Head of caudate nucleus (tissue), 42 donors: ENCODE measurements at regions not wholly inside any gene's neighbourhood (a gene's known extent, or its start where the extent isn't known, plus 50 kb on each side); places are given as distances from the start of the nearest gene placed in this dataset.
A peak's percentile ranks its signal among the peaks of the same experiment; 100 is the strongest.
"Not testable (repeated sequence)": the region's sequence is repeated elsewhere in the genome, so short reads cannot be mapped to it uniquely, and the experiment has no call there.

Experiments used
- DNase-seq, 42 donors: peaks; one replicate each; pipeline versions ENCODE4 v3.0.0 to v3.0.0-alpha.2; 2020 to 2021; ENCODE audit warnings: mixed read lengths in 7 of 42
- intact Hi-C: fragments of 100-400 bp; cut with DNase I; formaldehyde crosslinking; loops from one replicate; pipeline ENCODE4 v1.15.0; 2022

DNA sequence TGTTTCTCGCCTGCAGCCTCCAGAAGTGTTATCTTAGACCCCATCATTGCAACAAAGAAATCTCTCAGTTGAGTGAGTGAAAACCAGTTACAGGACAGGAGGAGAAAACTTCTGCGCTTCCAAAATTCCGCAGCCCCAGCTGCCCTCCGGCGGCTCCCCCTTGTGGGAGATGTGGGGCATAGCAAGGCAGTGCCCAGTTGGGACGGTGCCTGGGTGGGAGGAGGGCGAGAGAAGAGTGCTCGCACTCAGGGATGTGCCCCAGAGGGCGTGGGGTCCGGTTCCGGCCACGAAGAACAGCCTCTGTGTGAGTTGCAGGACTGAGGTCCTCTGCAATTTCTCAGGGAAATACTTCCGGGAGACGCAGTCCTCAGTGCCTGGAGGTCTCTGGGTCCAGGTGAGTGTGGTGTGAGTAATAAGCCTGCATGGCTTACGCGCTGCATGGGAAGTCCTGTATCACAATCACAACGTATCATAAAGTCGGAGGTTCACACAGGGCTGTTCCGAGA is 87.0 kb upstream of the BLID start:
- peak; percentile 44 to 93 (median 81) for DNase-seq
- intact Hi-C loops, result loop anchor here (2.0 to 5.0 kb wide), 2 partner anchors 96 to 546 kb away; no protein-coding TSS in a partner anchor

DNA sequence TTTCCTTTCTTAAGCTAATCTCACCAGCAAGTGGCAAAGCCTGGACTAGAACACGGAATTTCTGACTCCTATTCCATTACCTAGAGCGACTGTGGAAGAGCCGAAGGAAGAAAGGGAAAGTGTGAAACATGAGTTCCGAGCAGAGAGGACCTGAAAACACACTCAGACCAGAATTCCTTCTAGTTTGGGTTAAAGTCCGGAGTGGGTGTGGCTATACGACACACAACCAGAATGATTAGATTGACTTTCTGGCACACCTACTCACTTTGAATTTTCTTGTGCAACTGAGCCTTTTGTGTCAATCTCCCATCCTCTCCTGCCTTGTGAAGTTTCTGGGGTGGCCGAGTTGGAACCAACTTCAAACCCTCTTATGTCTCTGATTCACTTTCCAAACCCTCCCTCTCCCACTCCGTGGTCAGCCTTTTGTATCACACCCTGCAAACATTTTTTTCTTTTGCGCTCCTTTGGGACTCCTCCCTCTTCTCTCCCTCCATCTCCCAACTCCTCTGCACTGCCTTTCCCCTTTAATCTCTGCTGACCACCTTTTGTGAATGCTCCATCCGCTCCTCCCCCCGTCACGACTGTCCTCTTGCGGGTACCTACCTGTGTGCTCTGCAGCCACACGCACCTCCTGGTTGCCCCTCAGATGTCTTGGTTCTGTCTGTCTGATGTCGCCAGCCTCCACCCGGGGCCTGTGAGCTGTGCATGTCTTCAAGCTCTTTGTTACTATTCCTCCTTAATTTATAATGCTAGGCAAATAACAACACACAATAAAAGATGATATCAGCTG is 86.3 kb upstream of the BLID start:
- DNase-seq, result peak in 6 of 42 donors; percentile 16 to 52 (median 36)
- intact Hi-C loops, result loop anchor here (2.0 to 5.0 kb wide), 2 partner anchors 96 to 545 kb away; no protein-coding TSS in a partner anchor

DNA sequence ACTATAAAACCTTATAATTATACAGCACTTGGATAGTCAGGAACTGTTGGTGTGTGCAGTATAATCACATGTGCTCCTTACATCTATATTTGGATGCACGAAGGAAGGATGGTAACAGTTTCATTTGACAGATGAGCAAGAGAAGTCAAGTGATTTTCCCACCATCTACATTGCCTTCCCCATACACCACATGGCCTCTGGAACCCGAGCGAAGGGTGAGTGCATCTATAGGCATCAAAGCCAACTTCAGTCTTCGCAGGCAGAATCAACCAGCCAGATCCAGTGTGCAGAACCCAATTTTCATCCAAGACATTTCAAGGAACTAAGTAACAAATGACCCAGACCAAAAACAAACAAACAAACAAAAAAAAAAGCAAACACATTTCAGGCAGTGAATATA is 85.1 kb upstream of the BLID start:
- intact Hi-C loops, result loop anchor here (5.0 kb wide), 1 partner anchor 544 kb away; no protein-coding TSS in a partner anchor

DNA sequence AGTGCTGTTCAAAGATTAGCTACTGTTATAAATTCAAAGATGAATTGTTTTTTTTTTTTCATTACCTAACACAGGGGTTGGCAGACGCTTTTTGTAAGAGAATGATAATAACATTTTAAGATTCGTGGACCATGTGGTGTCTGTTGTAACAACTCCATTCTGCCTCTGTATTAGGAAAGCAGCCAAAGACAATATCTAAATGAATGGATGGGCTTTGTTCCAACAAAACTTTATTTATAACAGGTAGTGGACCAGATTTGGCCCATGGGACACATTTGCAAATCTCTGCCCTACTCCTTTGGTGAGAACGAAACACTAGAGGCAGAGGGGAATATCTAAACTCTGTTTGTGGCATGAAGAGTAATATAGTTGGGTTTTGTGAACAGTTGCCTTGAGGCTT is 83.6 kb upstream of the BLID start:
- intact Hi-C loops, result loop anchor here (5.0 kb wide), 1 partner anchor 542 kb away; no protein-coding TSS in a partner anchor
- no peak for DNase-seq

More for the DNA sequence above, 85.1 kb upstream of the BLID start:
- DNase-seq, result no peak

DNA sequence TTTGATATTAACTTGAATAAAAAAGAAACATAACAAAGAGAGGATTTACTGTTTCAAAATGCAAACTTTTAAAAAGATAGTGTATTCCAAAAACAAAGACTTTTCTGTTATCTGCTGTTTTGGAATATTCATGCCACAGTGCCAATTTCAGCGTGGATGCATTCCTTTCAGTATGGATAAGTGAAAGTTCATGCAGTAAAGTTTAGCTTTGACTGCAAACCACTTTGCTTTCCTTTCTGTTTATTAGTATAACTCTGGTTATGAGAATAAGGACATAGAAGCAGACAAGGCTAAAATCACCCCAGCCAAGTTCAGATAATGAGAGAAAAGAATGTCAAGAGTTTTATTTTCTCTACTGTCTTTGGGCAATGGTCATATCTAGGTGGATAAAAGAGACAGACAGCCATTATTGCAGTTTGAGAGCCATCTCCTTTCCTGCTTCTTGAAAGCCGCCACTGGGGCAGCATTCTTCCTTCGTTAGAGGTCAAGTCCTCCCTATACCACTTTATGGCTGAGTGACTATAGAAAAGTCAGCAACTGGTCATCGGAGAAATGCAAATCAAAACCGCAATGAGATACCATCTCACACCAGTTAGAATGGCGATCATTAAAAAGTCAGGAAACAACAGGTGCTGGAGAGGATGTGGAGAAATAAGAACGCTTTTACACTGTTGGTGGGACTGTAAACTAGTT is 82.4 kb upstream of the BLID start:
- no peak for DNase-seq
- intact Hi-C loops, result no loop called here

DNA sequence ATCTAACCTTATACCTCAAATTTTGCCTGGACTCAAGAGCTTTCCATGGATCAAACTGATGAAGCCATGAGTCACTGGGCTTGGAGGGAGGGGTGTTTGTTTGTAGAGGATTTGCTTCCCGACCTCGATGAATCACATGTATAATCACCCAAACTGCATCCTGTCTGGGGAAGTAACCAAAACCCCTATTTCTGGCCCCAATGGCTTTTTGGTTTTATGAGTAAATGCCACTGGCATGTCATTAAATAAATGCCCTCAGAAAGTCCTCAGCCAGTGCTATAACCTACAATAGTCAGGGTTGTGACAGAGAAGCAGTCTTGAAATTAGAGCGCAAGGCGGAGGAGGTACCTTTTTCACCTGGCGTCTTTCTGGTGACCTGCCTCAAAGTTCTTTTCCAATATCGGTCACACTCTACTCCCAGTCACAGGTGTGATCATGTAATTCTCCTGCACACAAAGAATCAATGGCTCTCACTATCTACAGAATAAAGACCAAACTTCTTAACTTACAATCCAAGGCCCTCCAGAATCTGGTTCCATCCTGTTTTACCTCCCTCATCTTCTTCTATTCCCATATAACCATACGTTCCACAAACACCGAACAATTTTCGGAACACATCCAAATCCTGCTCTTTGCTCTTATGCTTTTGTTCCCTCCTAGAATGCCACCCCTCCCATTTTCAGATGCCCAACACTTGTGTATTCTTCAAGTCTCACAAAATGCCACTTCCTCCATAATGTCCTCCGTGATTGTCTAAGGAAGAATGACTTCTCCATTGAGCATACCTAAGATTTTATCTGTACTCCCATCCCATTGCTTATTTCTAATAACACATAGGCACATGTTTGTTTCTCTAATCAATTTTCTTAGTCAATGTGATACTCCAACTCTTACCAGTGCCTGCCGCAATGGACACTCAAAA is 81.3 kb upstream of the BLID start:
- peak in 2 of 42 donors; percentile 25 to 61 for DNase-seq
- intact Hi-C loops, result no loop called here

DNA sequence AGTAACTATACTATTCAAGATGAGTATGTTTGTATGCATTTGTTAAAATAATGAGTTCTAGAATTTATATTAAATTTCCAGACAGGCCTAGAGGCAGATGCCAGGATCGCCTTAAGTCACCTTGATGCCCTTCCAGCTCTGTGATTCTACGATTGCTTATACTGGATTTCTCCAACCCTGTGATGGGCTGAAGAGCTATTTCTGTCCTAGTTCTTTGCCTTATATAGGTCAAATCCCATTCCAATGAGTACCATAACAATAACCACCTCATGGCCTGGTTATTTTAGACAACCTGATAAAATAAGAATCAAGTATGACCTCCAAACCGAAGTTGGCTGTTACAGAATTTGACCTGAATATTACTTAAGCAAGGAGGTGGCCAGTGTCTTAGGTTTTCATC is 79.8 kb upstream of the BLID start:
- intact Hi-C loops, result no loop called here
- no peak for DNase-seq

DNA sequence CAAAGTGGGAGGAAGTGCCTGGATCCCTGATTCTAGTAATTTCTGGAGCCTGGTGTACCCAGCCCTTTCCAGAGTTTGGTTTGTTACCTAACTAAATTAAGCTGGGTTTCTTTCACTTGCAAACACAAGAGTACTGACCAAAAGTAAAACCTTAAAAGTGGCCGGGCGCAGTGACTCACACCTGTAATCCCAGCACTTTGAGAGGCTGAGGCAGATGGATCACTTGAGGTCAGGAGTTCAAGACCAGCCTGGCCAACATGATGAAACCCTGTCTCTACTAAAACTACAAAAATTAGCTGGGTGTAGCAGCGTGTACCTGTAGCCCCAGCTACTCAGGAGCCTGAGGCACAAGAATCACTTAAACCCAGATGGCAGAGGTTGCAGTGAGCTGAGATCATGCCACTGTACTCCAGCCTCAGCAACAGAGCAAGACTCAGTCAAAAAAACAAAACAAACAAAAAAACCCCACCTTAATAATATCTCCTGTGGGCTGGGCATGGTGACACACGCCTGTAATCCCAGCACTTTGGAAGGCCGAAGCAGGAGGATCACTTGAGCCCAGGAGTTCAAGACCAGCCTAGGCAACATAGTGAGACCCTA is 78.0 kb upstream of the BLID start:
- intact Hi-C loops, DNase-seq: not testable (repeated sequence)

DNA sequence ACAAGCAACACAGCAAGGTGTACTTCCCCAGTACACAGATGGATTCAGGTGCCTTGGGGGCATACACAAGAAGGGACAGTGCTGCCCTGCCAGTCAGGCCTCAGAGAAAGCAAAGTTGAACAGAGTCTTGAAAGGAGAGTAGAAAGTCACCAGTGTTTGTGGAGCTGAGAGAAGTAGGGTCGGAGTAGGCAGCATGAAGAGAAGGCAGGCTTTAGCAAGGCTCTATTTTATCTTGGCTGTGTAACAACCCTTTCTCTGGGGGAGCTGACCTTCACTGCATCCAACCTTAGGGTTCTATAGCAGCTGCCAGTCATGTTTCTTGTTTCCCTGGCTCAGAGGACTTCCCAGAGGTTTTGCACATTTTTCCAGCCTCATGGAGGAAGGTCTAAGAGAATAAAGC is 77.4 kb upstream of the BLID start:
- intact Hi-C loops, result no loop called here
- no peak for DNase-seq

DNA sequence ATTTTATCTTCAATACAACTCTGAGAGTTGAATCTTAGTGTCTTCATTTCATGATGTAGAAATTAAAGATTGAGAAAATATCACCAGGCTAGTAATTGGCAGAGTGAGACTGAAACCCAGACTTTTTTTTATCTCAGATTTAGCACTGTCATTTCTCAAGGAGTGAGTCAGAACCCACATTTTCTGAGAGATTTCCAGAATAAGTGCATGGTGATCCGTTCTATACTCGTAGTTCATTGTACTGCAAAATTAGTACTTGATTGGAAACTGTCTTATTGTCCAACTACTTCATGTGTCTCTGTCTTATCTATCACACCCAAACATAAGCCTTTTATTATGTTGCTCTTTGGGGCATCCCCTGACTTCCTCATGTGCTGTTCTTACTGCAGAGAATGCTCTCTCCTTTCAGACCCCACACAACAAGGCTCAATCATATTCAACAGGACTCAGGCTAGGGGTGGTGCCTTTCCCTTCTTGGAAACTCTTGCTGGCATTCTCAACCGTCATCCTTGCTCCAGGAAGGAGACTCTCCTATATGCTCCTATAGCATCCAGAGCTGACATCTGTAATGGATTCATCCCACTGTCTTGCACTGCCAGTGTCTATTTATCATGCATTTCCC is 76.7 kb upstream of the BLID start:
- intact Hi-C loops, result no loop called here
- no peak for DNase-seq

DNA sequence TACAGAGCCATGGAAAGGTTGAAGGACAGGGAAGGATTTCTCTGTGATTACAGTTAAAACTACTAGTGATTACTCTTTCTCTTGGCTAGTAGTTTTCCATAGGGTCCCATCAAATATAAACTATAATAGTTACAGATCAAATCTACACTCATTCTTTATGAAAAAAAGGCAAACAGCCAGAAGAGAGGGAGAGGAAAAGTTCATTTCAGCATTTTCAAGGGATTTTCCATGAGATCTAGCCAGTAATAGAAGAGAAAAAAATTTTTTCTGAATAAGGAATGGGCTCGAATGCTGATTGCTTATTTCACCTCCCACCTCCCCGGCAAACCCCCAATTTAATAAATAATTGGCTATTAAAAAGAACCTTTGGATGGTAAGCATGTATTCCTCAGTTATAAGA is 74.8 kb upstream of the BLID start:
- intact Hi-C loops, result no loop called here
- DNase-seq, result no peak

DNA sequence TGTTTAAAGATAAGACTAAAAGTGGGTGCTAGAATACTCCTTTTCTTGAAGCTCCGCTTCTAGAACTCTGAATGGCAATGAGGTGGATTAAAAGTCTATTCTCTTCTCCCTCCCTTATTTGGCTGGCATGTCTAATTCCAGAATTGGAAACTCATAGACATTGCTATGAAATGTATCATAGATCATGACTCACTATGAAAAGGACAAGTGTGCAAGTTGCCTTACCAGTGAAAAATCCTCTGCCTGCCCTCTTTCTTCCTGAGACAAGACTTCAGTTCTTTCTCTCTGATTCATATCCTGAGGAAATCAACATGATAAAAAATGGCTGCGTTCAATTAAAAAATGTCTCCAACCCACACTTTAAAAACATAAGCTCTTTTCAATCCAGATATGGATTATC is 73.2 kb upstream of the BLID start:
- DNase-seq, result peak in 1 of 42 donors; percentile 45
- intact Hi-C loops, result no loop called here

DNA sequence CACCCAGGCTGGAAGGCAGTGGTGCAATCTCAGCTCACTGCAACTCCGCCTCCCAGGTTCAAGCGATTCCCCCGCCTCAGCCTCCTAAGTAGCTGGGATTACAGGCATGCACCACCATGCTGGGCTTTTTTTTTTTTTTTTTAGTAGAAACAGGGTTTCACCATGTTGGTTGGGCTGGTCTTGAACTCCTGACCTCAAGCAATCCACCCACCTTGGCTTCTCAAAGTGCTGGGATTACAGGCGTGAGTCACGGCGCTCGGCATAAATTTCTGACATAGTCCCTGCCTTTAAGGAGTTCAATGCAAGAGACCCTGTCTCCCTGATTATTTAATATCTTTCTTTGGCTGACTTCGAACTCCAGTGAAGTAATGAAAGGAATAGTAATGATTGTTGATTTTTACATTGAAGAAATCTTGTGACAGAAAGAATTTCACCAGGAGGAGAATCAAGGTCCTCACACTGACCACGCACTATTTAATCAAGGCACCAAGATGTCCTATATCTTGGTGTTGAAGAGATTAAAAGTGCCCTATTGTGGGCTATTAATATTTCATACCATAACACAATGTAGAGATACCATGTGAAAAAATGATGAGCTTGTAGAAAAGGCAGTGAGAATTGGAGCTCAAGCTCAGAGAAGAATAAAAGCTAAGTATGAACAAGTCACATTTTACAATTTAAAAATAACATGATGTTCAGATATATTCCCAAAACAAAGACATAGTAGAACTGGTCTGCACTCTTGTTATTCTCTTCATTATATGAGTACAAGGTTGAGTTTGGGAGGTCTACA is 71.6 kb upstream of the BLID start:
- intact Hi-C loops, result no loop called here
- DNase-seq, result no peak

DNA sequence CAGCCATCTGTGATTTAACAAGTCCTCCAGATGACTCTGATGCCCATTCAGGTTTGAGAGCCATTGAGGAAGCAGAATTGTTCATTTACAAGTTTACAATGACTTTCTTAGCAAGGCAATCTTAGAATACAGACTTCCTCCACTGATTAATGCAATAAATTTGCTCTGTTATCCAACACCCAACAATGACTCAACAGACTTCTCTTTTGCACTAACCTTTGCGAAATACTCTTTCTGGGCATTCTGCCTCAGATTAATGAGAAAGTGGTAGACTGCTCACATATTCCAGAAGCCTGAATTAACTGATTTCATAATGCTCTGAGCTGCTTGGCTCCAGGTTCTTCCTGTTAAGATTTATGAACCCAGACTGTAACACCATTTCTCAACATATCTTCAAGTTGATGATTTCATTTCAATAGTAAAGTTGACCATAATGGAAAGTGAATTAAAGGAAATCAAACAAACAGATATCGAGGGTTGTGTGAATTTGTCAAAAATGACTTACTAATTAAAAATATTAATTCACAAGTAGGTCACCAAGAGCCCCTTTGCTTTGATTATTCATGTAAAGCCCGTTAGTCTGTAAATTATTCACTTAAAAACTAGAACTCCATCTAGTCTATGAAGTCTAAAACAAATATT is 70.5 kb upstream of the BLID start:
- intact Hi-C loops, result no loop called here
- DNase-seq, result no peak

DNA sequence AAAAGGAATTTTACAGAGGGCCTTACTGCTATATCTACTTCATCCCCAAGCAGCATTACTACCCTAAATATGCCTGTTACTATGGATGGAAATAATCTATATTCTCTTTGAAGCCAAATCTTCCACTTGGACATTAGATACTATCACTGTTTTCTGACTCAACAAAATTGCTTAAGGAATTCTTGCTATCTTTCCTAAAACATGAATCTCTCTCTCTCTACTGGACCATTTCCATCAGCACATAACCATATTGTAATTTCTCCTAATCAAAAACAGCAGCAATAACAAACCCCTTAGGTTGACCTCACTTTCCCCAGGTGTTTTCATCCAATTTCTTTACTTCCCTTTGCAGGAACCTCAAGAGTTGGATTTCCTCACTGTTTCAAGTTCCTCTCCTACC is 67.9 kb upstream of the BLID start:
- intact Hi-C loops, result no loop called here
- DNase-seq, result no peak

DNA sequence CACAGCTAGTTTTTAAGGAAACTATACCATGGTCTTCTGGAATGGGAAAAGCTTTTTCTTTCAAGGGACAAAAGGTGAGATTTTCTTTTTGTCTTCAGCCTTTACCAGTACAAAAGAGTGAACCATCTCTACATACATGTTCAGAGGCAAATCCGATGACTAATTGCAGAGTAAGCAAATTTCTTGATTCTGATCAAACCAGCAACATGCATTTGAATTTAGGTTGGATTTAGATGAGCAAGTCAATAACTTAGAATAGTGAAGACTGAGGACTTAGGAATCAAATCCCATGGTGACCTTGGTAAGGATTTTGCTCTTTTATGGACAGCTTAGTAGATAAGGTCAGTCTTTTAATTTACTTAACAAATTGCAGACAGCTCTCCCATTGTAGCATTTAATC is 65.9 kb upstream of the BLID start:
- intact Hi-C loops, result no loop called here
- no peak for DNase-seq

DNA sequence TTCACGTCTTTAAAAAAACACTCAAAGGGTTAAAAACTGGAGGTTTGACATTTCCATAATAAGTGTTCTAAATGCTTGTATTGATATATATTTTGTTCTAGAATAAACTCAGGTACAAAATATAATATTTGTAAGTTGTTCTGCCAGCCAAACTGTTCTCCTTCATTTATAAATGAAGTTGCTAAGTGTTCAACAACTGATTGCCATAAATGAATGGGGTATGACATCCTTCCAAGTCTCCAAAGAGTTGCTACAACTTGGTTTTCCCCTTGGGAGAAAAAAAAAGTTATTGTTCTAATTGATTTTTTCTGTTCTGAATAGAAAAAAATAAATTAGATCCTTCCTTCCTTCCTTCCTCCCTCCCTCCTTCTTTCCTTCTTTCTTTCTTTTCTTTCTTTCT is 65.4 kb upstream of the BLID start:
- intact Hi-C loops, result no loop called here
- no peak for DNase-seq
